ENCODE measurements at regions not wholly inside any gene's neighbourhood (a gene's known extent, or its start where the extent isn't known, plus 50 kb on each side); places are given as distances from the start of the nearest gene placed in this dataset.

DNA sequence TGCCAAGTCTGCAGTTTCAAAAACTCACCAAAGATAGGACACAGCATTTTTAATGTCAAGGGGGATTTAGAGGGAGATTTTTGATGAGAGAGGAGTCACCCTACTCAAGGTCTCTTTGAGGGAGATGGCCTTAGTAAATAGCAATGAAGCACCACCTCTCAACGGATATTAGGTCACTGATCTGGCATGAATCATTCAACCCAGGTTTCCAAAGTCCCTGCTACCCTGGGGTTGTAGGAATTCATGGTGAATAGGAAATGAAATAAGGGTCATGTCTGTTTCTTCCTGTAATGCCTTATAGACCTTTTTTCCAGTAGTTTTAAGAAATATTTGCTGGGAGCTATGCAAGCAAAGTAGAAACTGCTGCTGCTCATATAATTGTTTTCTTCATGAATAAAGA, 2154.9 kb downstream of the LRRC4C start:
- Histone ChIP-seq H4K20me1 (ENCODE audit: insufficient read depth, low read length) (no peaks in the 10 kb centered on the region), H3K4me2 (replicated peaks; ENCODE audit: extremely low read depth, low read length, poor library complexity, severe bottlenecking) (no peak overlapping the region), H3K27me3 (ENCODE audit: control insufficient read depth in 2 of 2, insufficient read depth in 2 of 2, low read length in 2 of 2) (no peaks in the 10 kb centered on the region), H3K36me3 (replicated peaks in 1 of 2; ENCODE audit: control insufficient read depth in 1 of 2, insufficient read depth in 2 of 2, low read length in 2 of 2) (no peaks in the 10 kb centered on the region), H3K9me3 (replicated peaks in 1 of 2; ENCODE audit: control insufficient read depth in 1 of 2, insufficient read depth in 1 of 2, low read length in 2 of 2) (peaks cover 0 to 4% of the 10 kb centered on the region in 2 donors), H3K4me3 (replicated peaks in 1 of 3; ENCODE audit: low read depth in 2 of 3, low read length in 3 of 3) (no peak overlapping the region), H3K27ac (ENCODE audit: low read depth in 1 of 2, low read length in 2 of 2) (no peak overlapping the region), H2AFZ (ENCODE audit: insufficient read depth, low read depth, low read length, poor library complexity, severe bottlenecking) (no peak overlapping the region), H3K4me1 (ENCODE audit: control insufficient read depth in 1 of 2, insufficient read depth in 2 of 2, low read length in 2 of 2) (no peaks in the 10 kb centered on the region), H3K79me2 (ENCODE audit: insufficient read depth, low read length) (no peaks in the 10 kb centered on the region), H3K9ac (ENCODE audit: insufficient read depth, low read length, poor library complexity, severe bottlenecking) (no peak overlapping the region)
- no peaks in the 10 kb centered on the region for H3K4me1 Mint-ChIP-seq
- H3K27me3 Mint-ChIP-seq (ENCODE audit: low read depth in 3 of 3), result no peaks in the 10 kb centered on the region
- TF ChIP-seq, protein P1, sequence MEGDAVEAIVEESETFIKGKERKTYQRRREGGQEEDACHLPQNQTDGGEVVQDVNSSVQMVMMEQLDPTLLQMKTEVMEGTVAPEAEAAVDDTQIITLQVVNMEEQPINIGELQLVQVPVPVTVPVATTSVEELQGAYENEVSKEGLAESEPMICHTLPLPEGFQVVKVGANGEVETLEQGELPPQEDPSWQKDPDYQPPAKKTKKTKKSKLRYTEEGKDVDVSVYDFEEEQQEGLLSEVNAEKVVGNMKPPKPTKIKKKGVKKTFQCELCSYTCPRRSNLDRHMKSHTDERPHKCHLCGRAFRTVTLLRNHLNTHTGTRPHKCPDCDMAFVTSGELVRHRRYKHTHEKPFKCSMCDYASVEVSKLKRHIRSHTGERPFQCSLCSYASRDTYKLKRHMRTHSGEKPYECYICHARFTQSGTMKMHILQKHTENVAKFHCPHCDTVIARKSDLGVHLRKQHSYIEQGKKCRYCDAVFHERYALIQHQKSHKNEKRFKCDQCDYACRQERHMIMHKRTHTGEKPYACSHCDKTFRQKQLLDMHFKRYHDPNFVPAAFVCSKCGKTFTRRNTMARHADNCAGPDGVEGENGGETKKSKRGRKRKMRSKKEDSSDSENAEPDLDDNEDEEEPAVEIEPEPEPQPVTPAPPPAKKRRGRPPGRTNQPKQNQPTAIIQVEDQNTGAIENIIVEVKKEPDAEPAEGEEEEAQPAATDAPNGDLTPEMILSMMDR (IDR thresholded peaks at IDR 0.05), result no peak
- H3K9me3 Mint-ChIP-seq, result peaks cover 1 to 16% (median 3%) of the 10 kb centered on the region in 7 donors
- H3K27ac Mint-ChIP-seq, result no peak overlapping the region
- no peak for DNase-seq
- intact Hi-C loops (cut with micrococcal nuclease), result no loop called here
- no peaks in the 10 kb centered on the region for H3K36me3 Mint-ChIP-seq
- WGBS (ENCODE audit: insufficient coverage), result no CpG with 5 or more reads among the region's 1 CpG
- no peak overlapping the region for H3K4me3 Mint-ChIP-seq

DNA sequence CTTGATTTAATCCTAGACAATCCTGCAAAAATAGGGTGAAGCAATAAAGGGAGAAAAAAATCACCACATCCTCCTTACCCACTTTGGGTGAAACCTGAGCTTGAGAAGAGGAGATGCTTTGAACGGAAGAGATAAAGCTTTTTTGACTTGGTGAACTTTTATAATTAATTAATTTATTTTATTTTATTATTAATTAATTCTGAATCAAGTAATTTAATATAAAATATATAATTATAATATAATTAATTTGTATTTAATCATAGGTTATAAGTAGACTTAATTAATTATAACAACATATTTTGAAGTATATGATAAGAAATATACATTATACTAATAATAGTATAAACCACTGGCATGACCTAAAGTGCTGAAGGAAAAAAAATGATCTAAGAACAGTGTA, 2164.8 kb downstream of the LRRC4C start:
- Mint-ChIP-seq H3K4me1 (no peaks in the 10 kb centered on the region), H3K27me3 (ENCODE audit: low read depth in 3 of 3) (no peaks in the 10 kb centered on the region), H3K4me3 (no peak overlapping the region), H3K27ac (no peak overlapping the region), H3K36me3 (no peaks in the 10 kb centered on the region), H3K9me3 (peaks cover 3 to 20% (median 9%) of the 10 kb centered on the region in 7 donors)
- TF ChIP-seq, protein P1 (IDR thresholded peaks at IDR 0.05), result no peak
- Histone ChIP-seq H3K9ac (ENCODE audit: insufficient read depth, low read length, poor library complexity, severe bottlenecking) (no peak overlapping the region), H4K20me1 (ENCODE audit: insufficient read depth, low read length) (no peaks in the 10 kb centered on the region), H3K4me1 (ENCODE audit: control insufficient read depth in 1 of 2, insufficient read depth in 2 of 2, low read length in 2 of 2) (no peaks in the 10 kb centered on the region), H3K79me2 (ENCODE audit: insufficient read depth, low read length) (no peaks in the 10 kb centered on the region), H3K36me3 (replicated peaks in 1 of 2; ENCODE audit: control insufficient read depth in 1 of 2, insufficient read depth in 2 of 2, low read length in 2 of 2) (no peaks in the 10 kb centered on the region), H3K4me2 (replicated peaks; ENCODE audit: extremely low read depth, low read length, poor library complexity, severe bottlenecking) (no peak overlapping the region), H3K9me3 (replicated peaks in 1 of 2; ENCODE audit: control insufficient read depth in 1 of 2, insufficient read depth in 1 of 2, low read length in 2 of 2) (peaks cover 5 to 9% of the 10 kb centered on the region in 2 donors), H3K4me3 (replicated peaks in 1 of 3; ENCODE audit: low read depth in 2 of 3, low read length in 3 of 3) (no peak overlapping the region), H2AFZ (ENCODE audit: insufficient read depth, low read depth, low read length, poor library complexity, severe bottlenecking) (no peak overlapping the region), H3K27me3 (ENCODE audit: control insufficient read depth in 2 of 2, insufficient read depth in 2 of 2, low read length in 2 of 2) (no peaks in the 10 kb centered on the region), H3K27ac (ENCODE audit: low read depth in 1 of 2, low read length in 2 of 2) (no peak overlapping the region)
- intact Hi-C loops (cut with micrococcal nuclease), result no loop called here
- DNase-seq, result no peak
- WGBS (ENCODE audit: insufficient coverage), result no CpG with 5 or more reads among the region's 1 CpG
